ENCODE measurements at regions not wholly inside any gene's neighbourhood (a gene's known extent, or its start where the extent isn't known, plus 50 kb on each side); places are given as distances from the start of the nearest gene placed in this dataset.

DNA sequence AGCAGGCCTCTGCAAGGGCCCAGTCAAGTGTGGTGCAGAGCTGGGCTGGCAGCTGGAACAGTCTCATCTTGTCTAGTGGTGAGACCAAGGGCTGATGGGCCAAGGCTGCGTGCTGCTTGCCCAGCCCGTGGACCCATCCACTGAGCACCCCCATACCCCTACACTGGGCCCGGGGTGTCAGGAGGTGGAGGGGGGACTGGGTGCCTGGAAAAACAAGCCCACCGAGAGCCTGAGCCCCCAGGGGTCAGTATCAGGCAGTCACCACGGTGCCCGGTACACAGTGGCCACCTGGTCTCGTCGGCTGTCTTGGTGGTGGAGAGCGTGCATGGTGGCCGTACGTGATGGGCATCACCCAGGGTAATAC lies 238.3 kb downstream of the SEC14L1 start:
- no peak for DNase-seq (ENCODE audit: low spot score)

DNA sequence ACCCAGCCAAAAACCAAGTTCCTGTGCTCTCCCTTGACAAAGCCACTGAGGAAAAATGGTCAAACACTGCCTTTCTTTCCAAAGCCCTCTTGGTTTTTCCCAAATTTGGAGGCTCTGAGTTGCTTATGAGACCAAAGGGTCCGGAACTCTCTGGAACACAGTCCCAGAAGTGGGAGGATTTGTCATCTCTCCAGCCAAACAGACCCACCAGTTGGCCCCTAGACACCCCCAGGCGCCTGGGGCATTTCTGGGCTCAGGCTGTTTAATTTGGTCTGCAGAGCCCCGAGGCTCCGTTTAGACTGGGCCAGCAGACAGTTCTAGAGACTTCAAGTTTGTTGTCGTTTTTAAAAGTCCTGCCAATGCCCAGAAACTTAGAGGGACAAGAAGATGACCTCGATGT lies 239.1 kb downstream of the SEC14L1 start:
- DNase-seq (ENCODE audit: low spot score) = no peak

DNA sequence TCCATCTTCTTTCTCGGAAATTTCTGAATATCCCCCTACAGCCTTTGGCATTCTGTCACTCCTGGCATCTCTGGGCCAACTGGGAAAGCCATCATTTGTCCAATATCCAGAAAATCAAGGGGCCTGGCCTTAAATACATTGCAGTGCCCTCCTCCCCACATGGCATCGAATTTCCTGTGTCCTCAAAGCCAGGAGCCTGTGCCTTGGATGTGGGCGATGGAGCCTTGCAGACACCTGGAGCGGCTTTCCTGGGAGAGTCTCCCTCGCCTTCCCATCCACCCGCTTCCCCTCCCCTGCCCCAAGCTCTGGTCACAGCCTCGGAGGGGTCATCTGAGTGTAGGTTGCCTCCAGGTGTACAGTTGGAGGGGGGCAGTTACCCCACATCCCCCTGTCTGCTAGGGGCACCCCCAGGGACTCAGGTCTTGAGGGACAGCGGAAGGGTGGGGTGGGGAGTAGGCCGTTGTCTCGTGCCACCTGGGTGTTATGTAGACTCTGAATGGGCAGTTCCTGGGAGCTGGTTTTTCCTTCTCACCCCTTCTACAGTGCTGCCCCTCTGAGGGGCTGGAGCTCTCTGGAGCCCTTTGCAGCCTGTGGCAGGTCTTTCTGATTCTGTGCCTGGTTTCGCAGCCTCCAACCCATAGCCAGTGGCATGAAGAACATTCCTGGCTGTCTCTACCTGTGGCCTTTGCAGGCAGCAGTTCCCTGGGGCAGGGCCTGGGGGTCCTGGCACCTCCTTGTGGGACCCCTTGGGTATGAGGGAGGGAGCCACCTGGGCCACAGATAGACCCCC lies 239.8 kb downstream of the SEC14L1 start:
- DNase-seq (ENCODE audit: low spot score) = no peak

DNA sequence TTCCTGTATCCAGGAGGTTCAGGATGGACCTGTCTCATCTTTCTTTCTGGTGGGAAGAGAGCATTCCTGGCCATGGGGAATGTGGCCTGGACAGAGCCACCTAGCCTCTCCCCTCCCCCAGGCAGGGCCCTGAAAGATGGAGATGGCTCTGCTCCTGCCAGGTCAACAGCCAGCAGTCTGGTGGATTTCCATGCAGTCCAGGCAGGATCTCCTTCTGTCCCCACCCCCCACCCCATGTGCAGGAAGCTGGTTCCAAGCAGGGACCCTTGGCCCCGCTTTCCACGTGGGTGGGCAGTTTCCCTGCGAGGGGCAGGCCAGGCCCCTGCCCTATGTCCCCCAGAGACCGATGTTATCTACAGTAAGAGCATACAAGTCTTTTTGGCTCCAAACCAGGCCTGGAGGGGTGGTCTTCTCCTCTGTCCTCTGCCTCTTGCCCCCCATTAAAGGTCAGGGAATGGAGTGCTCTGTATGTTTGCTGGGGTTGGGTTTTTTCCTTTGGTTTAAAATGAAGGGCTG lies 240.5 kb downstream of the SEC14L1 start:
- DNase-seq (ENCODE audit: low spot score) = no peak

DNA sequence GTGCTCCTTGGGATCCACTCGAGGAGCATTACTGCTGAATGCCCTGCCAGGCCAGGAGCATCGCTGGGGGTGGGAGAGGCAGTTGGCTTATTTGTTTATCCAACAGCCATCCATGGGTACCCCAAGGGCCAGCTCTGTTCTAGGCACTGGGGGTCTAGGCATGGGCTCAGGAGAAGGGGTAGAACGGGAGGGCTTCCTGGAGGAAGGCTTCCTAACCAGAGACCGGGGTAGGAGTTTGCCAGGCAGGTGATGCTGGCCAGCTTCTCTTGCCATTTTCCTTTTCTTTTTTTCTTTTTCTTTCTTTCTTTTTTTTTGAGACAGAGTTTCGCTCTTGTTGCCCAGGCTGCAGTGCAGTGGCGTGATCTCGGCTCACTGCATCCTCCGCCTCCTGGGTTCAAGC lies 241.0 kb downstream of the SEC14L1 start:
- no peak for DNase-seq (ENCODE audit: low spot score)

DNA sequence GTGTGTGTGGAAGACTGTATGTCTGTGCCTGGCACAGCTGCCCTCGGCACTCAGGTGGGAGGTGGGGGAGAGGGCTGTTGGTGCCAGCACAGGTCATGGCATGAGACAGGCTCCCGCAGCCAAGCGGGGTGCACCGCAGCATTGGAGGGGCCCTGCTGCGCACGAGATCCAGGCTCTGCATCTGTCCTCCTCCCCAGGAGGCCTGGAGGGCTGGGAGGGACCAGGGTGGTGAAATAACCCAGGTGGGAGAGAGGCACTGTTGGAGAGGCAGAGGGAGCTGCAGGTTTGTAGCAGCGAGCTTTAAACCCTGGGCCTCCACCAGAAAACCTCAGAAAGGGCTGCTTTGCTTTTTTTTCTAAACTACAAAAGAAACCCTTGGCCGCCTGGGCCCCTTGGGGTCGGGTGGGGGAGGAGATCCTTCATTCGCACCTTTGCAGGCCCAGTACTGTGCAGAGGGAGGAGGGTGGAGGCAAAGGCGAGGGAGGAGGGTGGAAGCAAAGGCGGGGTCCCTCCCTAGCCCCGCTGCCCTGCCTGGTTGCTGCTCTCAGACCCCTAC lies 241.7 kb downstream of the SEC14L1 start:
- no peak for DNase-seq (ENCODE audit: low spot score)

DNA sequence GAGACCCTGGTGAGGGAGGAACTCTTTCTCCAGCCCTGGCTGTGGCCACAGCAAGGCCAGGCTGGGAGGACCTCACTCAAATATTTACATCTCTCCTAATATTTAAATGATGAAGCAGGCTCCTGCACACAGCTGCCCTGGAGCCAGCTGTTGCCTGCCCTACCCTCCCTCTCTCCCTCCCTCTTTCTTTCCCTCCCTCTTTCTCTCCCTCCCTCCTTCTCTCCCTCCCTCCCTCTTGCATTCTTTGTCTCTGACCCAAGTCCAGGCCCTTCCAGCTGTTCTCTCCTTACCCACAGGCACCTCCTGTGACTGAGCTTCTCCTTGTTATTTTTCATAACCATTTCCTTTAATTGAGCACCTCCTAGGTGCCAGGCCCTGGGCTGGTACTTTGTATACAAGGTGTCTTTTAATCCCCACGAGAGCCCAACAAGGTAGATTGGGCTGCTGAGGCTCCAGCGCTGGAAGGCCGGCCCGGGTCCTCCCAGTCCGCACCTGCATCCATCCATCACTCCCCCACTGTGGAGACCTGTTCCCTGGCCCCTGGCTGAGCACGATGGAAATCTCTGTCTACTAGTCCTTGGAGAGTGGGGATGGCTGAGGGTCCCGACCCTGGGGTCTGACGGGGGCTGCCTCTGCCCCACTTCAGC lies 242.3 kb downstream of the SEC14L1 start:
- no peak for DNase-seq (ENCODE audit: low spot score)

DNA sequence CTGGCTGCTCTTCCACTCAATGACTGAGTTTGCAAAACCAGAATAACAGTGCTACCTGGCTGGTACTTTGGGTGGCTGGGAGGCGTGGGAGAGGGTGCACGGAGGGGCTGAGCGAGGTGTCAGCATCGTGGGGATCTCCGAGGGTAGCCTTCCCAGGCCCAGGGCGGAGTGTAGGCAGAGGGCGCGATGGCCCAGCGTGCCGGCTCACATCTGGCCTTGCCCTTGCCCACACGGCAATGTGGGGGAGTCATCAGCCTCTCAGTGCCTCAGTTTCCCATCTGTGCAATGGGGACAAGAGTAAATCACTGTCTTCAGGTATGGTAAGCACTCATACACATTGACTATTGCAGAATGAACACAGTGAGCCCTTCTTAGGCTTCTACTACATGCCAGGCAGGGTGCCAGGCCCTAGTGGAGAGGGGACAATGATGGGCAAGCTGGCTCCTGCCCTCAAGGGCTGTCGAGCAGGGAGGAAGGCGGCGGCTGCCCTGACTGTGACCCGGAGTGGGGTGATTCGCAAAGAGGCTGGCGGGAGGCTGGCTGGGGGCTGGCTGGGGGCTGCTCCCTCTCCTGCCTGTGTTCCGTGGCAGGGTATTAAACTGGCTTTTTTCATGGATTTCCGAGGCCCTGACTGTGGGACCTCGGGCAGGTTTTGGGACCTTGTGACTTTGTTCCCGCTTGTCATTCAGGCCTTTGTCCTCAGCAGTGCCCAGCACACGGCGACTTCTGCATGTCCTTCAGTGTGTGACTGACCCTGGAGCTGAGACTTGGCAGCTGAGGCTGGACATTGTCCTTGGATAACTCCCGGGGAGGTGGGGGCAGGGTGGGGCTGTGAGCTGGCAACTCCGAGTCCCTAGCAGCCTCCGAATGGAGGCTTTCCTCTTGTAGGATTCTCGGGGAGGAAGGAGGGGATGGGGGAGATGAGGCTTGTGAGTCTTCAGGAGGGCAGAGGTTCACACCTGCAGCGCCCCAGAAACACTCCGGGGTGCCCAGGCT lies 243.1 kb downstream of the SEC14L1 start:
- DNase-seq (ENCODE audit: low spot score) = no peak

DNA sequence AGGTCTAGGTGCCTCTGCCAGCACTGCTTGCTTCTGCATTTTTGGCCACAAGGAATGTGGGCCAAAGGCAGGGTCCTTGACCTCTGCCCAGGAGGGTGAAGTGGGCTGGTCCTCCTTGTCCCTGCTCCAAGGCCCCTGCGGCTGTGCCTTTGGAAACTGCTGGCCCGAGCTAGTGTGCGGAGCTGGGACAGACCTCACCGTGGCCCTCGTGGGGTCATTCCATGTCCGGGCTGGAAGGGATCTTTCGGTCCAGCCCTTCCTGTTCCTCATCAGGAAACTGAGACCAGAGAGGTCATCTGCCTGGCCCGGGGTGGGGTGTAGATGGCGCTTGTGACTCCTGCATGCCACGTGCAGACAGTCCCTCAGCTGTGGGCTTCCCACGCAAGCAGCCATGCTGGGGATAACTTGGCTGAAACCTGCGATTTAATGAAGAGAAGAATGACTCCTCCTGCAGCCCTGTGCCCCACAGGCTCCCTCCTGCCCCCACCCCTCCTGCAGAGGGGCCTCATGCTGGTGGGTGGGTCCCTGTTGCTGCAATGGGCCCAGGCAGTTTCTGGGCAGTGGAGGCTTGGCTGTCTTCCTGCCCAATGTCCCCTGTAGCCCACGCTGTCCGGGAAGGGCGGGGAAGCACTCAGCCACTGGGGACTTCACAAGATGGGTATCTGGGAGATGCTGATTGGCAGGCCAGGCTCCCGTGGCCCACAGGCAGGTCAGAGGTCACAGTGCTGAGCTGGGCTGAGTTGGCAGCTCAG lies 245.2 kb downstream of the SEC14L1 start:
- no peak for DNase-seq (ENCODE audit: low spot score)

DNA sequence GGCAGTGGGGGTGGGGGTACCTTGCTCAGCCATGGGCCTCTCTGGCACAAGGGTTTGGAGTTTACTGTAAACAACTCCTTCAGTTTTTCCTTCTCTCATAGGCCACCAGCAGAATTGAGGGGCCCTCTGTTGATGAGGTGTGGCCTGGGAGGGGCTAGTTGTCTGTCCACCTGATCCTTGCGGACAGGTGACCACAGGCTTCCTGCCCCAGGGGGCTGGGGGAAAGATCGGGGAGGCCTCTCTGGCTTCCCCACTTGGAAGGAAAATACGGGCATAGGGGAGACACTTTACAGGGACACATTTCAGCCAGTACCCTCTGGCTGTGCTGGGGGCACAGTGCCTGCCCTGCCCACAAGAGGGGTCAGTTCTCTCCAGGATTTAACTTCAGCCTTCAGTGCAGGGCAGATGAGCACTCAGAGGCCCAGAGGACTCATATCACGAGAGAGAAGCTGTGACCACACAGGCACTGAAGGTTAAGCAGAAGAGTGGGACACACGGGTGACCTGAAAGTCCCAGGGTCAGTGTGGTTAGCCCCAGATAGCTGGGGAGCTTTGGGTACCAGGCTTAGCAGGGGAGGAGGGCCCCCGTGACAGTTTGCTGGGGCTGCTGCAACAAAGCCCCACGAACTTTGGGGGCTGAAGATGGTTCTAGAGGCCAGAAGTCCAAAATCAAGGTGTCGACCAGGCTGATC lies 245.9 kb downstream of the SEC14L1 start:
- DNase-seq (ENCODE audit: low spot score) = no peak

DNA sequence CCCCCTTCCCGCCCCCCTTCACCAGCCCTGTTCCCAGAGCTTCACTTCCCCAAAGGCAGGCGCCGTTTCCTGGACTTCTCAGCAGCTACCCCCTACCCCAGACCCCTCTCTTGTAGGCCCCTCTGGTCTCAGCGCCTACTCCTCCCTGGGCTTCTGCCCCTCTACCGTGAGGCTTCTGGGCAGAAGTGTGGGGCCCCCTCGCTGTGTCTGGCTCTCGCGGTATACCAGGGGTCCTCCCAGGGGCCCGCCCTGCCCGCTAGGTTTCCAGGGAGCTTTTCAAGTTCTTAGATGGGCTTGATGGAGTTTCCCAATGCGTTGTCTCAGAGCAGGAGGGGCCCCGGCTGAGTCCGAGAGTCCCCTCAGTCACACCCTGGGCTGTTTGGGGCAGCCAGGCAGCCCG lies 247.1 kb downstream of the SEC14L1 start:
- no peak for DNase-seq (ENCODE audit: low spot score)

DNA sequence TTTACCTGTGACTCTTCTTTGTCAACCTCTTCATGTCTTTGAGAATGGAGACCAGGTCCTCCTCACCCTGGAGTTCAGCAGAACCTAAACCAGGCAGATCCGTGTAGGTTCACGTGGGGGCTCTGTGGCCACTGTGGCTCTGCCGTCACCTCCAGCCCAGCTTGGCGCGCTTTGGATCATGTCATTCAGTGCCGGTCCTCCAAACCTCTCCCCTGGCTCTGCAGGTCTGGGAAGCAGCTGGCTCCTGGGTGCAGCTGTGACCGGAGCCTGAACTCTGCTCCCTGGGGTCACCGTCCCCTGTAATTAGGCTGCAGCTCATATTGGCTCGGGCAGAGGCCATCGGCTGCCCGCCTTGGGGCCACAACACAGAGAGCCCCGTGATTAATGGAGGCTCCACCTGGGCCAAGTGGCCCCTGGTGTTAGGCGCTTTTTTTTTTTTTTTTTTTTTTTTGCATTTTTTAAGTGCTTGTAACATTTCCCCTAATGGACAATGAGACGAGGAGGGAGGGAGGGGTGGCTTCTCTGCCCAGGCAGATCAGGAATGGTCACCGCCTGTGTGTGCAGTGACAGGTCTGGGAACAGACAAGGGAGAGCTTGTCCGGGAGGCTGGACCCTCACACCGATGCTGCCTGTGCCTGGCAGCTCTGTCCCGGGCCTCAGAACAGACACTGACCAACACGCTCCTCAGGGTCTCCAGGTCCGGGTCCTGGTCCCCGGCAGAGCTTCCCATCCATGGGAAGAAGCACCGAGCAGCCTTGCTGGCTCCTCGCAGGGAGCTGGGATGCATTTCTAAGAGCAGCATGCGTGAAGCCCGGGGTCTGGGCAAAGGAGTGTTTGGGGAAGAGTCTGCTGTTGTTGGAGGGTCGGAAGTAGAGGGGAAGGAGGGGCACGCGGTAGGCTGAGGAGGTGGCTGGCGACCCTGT lies 247.9 kb downstream of the SEC14L1 start:
- DNase-seq (ENCODE audit: low spot score) = no peak

DNA sequence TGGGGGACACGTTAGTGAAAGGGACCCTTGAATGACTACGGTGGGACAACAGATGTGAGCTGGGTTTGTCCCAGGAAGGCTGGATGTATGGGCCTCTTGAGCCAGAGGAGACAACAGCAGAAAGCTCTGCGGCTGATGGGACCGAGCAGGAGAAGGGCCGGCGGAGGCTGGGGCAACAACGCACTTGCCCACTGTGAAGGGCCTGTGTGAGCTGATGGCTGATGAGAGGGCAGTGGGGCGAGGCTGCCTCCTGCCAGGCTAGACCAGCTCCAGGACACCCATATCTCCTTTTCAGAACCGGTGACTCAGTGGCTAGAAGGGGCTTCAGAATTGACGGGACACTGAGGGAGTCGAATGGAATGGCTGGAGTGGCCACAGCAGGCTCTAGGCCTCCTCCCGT lies 250.1 kb downstream of the SEC14L1 start:
- no peak for DNase-seq (ENCODE audit: low spot score)

DNA sequence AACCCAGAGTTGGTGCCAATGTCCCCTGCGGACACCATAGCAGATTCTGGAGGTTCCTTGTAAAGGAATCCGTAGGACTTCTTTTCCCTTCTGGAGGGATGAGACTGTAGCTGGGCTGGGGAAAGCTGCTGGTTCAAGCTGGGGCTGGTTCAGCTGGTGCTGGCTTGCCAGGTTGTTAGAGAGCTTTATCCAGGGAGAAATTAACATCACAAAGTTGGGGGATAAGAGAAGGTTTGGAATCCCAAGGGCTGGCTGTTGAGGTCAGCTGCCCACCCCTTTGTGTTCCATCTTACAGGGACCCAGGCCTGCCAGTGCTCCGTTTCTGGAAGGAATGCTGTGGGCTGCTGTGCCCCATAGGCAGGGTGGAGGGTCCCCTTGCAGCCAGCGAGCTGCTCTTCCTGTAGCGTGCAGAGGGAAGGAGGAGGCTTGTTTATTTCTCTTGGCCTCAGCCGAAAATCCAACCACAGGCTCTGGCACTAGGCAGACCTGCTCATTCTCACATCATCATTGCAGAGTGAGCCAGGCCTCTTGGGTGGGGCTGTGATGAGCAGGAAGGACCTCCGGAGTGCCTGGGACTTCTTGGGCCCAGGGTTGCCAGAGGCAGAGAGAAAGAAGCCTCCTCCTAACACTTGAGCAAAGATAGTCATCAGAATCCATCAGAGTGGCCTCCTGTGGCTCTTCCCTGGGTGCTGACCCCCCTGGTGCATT lies 251.1 kb downstream of the SEC14L1 start:
- DNase-seq (ENCODE audit: low spot score) = no peak

DNA sequence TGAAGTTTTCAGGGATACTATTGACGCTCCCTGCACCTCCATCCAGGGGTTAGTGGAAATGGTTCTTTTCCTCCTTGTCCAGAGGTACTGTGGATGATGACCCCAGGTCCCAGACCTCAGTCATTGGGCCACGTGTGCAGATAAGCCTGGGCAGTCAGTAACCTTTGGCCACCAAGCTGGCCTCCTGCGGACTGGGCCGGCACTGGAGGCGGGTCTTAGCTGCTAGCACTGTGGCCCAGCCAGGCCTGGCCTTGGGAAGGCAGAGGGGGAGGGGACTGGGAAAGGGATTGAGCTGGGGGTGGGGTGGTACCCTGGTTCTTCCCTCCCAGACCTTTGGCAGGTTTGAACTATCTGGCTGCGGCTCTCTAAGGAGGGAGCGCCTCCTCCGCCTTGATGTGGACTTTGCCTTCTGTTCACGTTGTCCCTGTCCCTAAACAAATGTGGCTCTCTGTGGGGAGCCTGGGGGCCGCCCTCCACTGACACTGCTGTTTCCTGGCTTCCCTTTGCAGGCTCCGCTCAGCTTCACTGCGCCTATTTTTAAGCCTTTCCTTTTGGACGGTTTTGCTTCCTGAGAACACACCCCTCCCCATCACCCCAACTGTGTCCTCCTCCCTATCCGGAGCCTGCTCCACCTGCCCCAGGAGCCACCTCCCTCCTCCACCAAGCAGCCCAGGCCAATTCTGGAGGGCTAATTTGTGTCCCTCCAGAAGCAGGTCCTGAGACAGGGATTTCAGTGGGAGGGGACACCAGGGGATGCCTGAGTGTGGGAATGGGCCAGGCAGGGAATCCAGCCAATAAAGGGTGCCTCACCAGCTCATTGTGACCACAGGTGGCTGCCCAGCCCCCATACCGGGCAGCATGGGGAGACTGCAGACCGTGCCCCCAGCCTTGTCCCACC lies 251.9 kb downstream of the SEC14L1 start:
- DNase-seq (ENCODE audit: low spot score) = no peak

DNA sequence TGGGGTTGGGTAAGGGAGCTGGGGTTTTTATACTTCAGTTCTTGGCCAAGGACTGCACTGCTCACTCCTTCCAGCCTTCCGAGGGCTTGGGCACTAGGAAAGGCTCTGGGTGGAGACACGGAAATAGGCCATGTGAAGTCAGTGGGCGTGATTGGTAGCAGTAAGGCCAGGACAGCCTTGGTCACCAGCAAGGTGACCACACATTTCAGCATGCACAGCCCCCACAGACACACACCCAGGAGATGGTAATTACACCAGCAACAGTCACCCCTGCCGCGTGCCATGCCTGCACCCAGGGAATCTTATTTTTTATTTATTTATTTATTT lies 252.5 kb downstream of the SEC14L1 start:
- DNase-seq (ENCODE audit: low spot score) = no peak

DNA sequence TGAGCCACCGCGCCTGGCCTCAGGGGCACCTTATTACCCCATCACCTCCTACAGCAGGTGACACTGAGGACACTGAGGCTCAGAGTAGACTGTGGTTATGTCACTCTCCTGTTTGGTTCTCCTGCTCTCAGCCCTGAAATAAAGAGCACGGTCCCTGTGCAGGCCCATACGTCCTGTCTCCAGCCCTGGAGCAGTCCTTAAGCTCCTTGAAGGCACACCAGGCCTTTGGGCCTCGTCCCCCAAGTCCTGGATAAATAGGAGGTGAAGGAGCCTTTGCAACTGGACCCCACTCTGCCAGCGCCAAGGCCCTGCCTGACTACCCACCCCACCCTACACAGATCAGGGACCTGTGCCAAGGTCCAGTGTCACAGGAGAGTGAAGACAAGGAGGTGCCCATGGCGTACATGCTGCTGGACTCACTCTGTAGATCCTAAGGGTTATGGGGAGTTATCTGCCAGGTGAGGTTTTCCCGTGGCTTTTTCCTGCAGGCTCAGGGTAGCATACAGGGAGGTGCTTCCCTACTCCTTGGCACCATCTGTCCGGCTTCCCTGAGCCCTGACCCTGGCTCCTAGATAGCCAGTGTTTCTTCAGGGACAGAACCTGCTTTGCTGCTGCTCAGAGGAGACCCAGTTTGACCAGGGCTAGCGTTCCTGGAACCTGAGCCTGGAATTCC lies 253.2 kb downstream of the SEC14L1 start:
- DNase-seq (ENCODE audit: low spot score) = no peak
